HepG2 (cell line): ENCODE measurements at regions not wholly inside any gene's neighbourhood (a gene's known extent, or its start where the extent isn't known, plus 50 kb on each side); places are given as distances from the start of the nearest gene placed in this dataset.

Experiments used
- ATAC-seq: fragments of 200-7000 bp; cut with Tn5 transposase; 3 replicates; pipeline ENCODE4 v1.9.1; 2020; ENCODE audit warnings: mild to moderate bottlenecking, moderate library complexity
- BruUV-seq: library from RNA; stranded (reverse); fragments of 400-500 nt; replicated peaks from 2 replicates; lab custom pipeline; 2021; lab: Mats Ljungman, UMichigan
- CTCF ChIA-PET: fragments of 300-600 bp; formaldehyde crosslinking; extraction: SDS; loops from one replicate; lab custom pipeline; 2021; ENCODE audit warnings: low total read pairs, inconsistent platforms, low intra/inter-chr PET ratio; lab: Yijun Ruan, JAX
- POLR2A ChIA-PET: fragments of 350-600 bp; sonication (Branson Sonifier 250); formaldehyde crosslinking; loops from one replicate; lab custom pipeline; 2020; ENCODE audit warnings: antibody characterized with exemption, inconsistent platforms; lab: Yijun Ruan, JAX
- DNase-seq: peaks from one replicate; pipeline ENCODE4 v3.0.0-alpha.2; 2015; ENCODE audit warnings: low spot score
- FAIRE-seq: peaks from 3 replicates; lab custom pipeline; 2011; peaks lifted over from hg19 to GRCh38; lab: Jason Lieb, UNC
- H2AFZ ChIP-seq: one replicate; pipeline ENCODE4 v1.6.1; 2011; ENCODE audit warnings: low read length, inconsistent platforms
- H3K27ac ChIP-seq: fragments of 300-600 bp; 3 replicates; pipeline ENCODE4 v1.8.0; 2011; ENCODE audit warnings: mixed run types, mild to moderate bottlenecking, mixed read lengths, low read length, inconsistent platforms; ENCODE audit not compliant: insufficient read depth; ENCODE audit errors: extremely low read length
- H3K27me3 ChIP-seq, 2 experiments: fragments of 200-600 bp in 1 of 2; 2 replicates in 1 of 2; 3 replicates in 1 of 2; pipeline versions ENCODE4 v1.6.0 to v1.8.0; 2011; ENCODE audit warnings: low read length in 2 of 2, mild to moderate bottlenecking in 2 of 2, moderate library complexity in 2 of 2, inconsistent platforms in 1 of 2; ENCODE audit not compliant: insufficient read depth in 2 of 2, control insufficient read depth in 1 of 2
- H3K36me3 ChIP-seq, 2 experiments: fragments of 200-600 bp in 1 of 2; replicated peaks in 1 of 2; 2 replicates in 1 of 2; 3 replicates in 1 of 2; pipeline versions ENCODE4 v1.5.1 to v1.8.0; 2011; ENCODE audit warnings: low read length in 2 of 2, inconsistent platforms in 1 of 2; ENCODE audit not compliant: insufficient read depth in 2 of 2, control insufficient read depth in 1 of 2
- H3K4me1 ChIP-seq: 2 replicates; pipeline ENCODE4 v1.5.1; 2012; ENCODE audit warnings: low read length, inconsistent platforms; ENCODE audit not compliant: insufficient read depth
- H3K4me2 ChIP-seq: 2 replicates; pipeline ENCODE4 v1.6.0; 2011; ENCODE audit warnings: low read depth, low read length, inconsistent platforms
- H3K4me3 ChIP-seq, 3 experiments: fragments of 200-600 bp in 1 of 3; sonication (generic), shearing (Covaris generic) in 1 of 3; replicated peaks in 1 of 3; 2 replicates each; pipeline ENCODE4 v1.5.1; 2011 to 2016; ENCODE audit warnings: low read length in 3 of 3, inconsistent platforms in 2 of 3, low read depth in 2 of 3, mild to moderate bottlenecking in 2 of 3, control low read depth in 1 of 3, mixed read lengths in 1 of 3; ENCODE audit not compliant: insufficient read depth in 1 of 3
- H3K79me2 ChIP-seq: one replicate; pipeline ENCODE4 v1.6.1; 2011; ENCODE audit warnings: low read length, inconsistent platforms; ENCODE audit not compliant: insufficient read depth
- H3K9ac ChIP-seq: 2 replicates; pipeline ENCODE4 v1.6.0; 2011; ENCODE audit warnings: mild to moderate bottlenecking, low read depth, low read length, inconsistent platforms; ENCODE audit not compliant: insufficient read depth
- H3K9me3 ChIP-seq: 2 replicates; pipeline ENCODE4 v1.5.1; 2012; ENCODE audit warnings: mild to moderate bottlenecking, low read length
- H4K20me1 ChIP-seq: 2 replicates; pipeline ENCODE4 v1.6.0; 2011; ENCODE audit warnings: inconsistent platforms, mild to moderate bottlenecking, low read length, moderate library complexity; ENCODE audit not compliant: insufficient read depth
- DNMT3B ChIP-seq: conservative IDR thresholded peaks from 2 replicates; pipeline ENCODE4 v1.6.1; 2016; ENCODE audit warnings: missing biosample characterization, control low read depth
- GTF3A ChIP-seq: sonication (generic); formaldehyde crosslinking; conservative IDR thresholded peaks from 2 replicates; pipeline ENCODE4 v1.4.0; 2020; ENCODE audit warnings: mild to moderate bottlenecking, missing genetic modification reagents
- JUN ChIP-seq: sonication (generic); formaldehyde crosslinking; IDR thresholded peaks from 2 replicates; pipeline ENCODE4 v1.4.0; 2020; ENCODE audit warnings: mild to moderate bottlenecking, missing genetic modification reagents
- MXD4 ChIP-seq: IDR thresholded peaks from 2 replicates; pipeline ENCODE4 v1.6.1; 2016; ENCODE audit warnings: mild to moderate bottlenecking, missing biosample characterization, missing genetic modification reagents
- PAX8 ChIP-seq: sonication (generic); formaldehyde crosslinking; IDR thresholded peaks from 2 replicates; pipeline ENCODE4 v1.8.0; 2022; ENCODE audit warnings: mild to moderate bottlenecking, missing genetic modification reagents, borderline replicate concordance
- PHF8 ChIP-seq: sonication (generic); formaldehyde crosslinking; IDR thresholded peaks from 2 replicates; pipeline ENCODE4 v1.5.0; 2020; ENCODE audit warnings: missing genetic modification reagents
- UBTF ChIP-seq: sonication (generic); formaldehyde crosslinking; IDR thresholded peaks from 2 replicates; pipeline ENCODE4 v1.4.0; 2020; ENCODE audit warnings: mild to moderate bottlenecking, missing genetic modification reagents
- ZNF496 ChIP-seq: sonication (generic); formaldehyde crosslinking; IDR thresholded peaks from 2 replicates; pipeline ENCODE4 v1.8.1; 2023; ENCODE audit warnings: mild to moderate bottlenecking, moderate library complexity, missing genetic modification reagents; ENCODE audit not compliant: insufficient replicate concordance
- ZNF513 ChIP-seq: sonication (generic); formaldehyde crosslinking; conservative IDR thresholded peaks from 2 replicates; pipeline ENCODE4 v1.5.0; 2020; ENCODE audit warnings: missing genetic modification reagents
- ZNF563 ChIP-seq: sonication (generic); formaldehyde crosslinking; IDR thresholded peaks from 2 replicates; pipeline ENCODE4 v1.8.0; 2022; ENCODE audit warnings: mild to moderate bottlenecking, moderate library complexity, missing genetic modification reagents
- WGBS: methylation state at CpG from one replicate; pipeline ENCODE4 v1.1.6; 2017; ENCODE audit warnings: low lambda C conversion rate; 5-methylcytosine and 5-hydroxymethylcytosine counted together
- in situ Hi-C: cut with HindIII; loops from 2 replicates; pipeline ENCODE4 v1.10.0; 2017; ENCODE audit warnings: low pct_unique_long_range_greater_than_20kb; ENCODE audit not compliant: extremely low pct_ligation_motif_present
- intact Hi-C: fragments of 100-400 bp; cut with micrococcal nuclease; formaldehyde crosslinking; loops from one replicate; pipeline ENCODE4 v1.10.0; 2022; ENCODE audit not compliant: unreplicated experiment

GRCh38 chr2:208830203-208830602 is 423.6 kb downstream of the PTH2R start:
- POLR2A ChIA-PET: no interaction called here
- WGBS: 14% methylated on average over 3 of the region's 3 CpGs
- Histone ChIP-seq H3K4me2 (no peak overlapping the region), H3K9me3 (no peaks in the 10 kb centered on the region), H3K36me3 (no peaks in the 10 kb centered on the region), H4K20me1 (no peaks in the 10 kb centered on the region), H3K27ac (no peak overlapping the region)
- intact Hi-C loops: no loop called here
- ATAC-seq: no peak
- TF ChIP-seq ZNF563 (CRISPR knock-in tag) (no peak), PHF8 (CRISPR knock-in tag) (no peak), DNMT3B (CRISPR knock-in tag) (no peak), GTF3A (CRISPR knock-in tag) (no peak), JUN (CRISPR knock-in tag) (no peak), MXD4 (no peak), ZNF496 (CRISPR knock-in tag) (no peak), ZNF513 (no peak), PAX8 (CRISPR knock-in tag) (no peak), UBTF (no peak)
- TF ChIP-seq, all 625 proteins: peak for 0
- no peak overlapping the region for H2AFZ ChIP-seq
- BruUV-seq: no TSS peak
- H3K4me3 ChIP-seq: no peak overlapping the region
- H3K27me3 ChIP-seq: no peaks in the 10 kb centered on the region
- no peaks in the 10 kb centered on the region for H3K79me2 ChIP-seq
- CTCF ChIA-PET: no interaction called here
- no peak for FAIRE-seq
- no peak overlapping the region for H3K9ac ChIP-seq
- no peak for DNase-seq
- no peaks in the 10 kb centered on the region for H3K4me1 ChIP-seq
- in situ Hi-C loops: no loop called here
